Stomach (tissue), 8 donors: ENCODE measurements at regions not wholly inside any gene's neighbourhood (a gene's known extent, or its start where the extent isn't known, plus 50 kb on each side); places are given as distances from the start of the nearest gene placed in this dataset.

ENCODE experiments used
- DNase-seq, 2 donors: peaks; one replicate each; pipeline versions ENCODE4 v3.0.0 to v3.0.0-alpha.2; 2013 to 2019
- H3K27ac ChIP-seq, 5 donors: fragments of 200-600 bp in 4 of 5; sonication (generic) in 4 of 5; one replicate each; pipeline ENCODE4 v1.5.1; 2013 to 2019; ENCODE audit warnings: mild to moderate bottlenecking in 1 of 5, moderate library complexity in 1 of 5
- H3K27me3 ChIP-seq, 3 donors: fragments of 200-600 bp; sonication (generic); one replicate each; pipeline ENCODE4 v1.5.1; 2017 to 2019; ENCODE audit warnings: mixed run types in 1 of 3
- H3K36me3 ChIP-seq, 4 donors: fragments of 200-600 bp; sonication (generic); 1 replicate in 3 of 4; 2 replicates in 1 of 4; pipeline ENCODE4 v1.5.1; 2016 to 2019
- H3K4me1 ChIP-seq, 4 donors: fragments of 200-600 bp; sonication (generic); one replicate each; pipeline ENCODE4 v1.5.1; 2016 to 2019
- H3K4me3 ChIP-seq, 4 donors: fragments of 200-600 bp; sonication (generic) in 3 of 4; one replicate each; pipeline ENCODE4 v1.5.1; 2016 to 2019; ENCODE audit warnings: mild to moderate bottlenecking in 1 of 4
- H3K9me3 ChIP-seq, 4 donors: fragments of 200-600 bp; sonication (generic); one replicate each; pipeline ENCODE4 v1.5.1; 2016 to 2019
- CTCF ChIP-seq, 7 experiments: fragments of 450-650 bp in 4 of 7; fragments of 200-600 bp in 3 of 7; sonication (generic) in 3 of 7; IDR thresholded peaks; one replicate each; pipeline ENCODE4 v1.5.1; 2016 to 2019; ENCODE audit warnings: antibody characterized with exemption in 7 of 7, control low read depth in 2 of 7, mild to moderate bottlenecking in 1 of 7
- EP300 ChIP-seq: sonication (generic); formaldehyde crosslinking; IDR thresholded peaks from one replicate; pipeline ENCODE4 v1.6.1; 2017; ENCODE audit warnings: antibody characterized with exemption
- POLR2A ChIP-seq, 4 donors: fragments of 450-650 bp; IDR thresholded peaks; one replicate each; pipeline ENCODE4 v1.6.1; 2016; ENCODE audit warnings: antibody characterized with exemption in 4 of 4, control low read depth in 2 of 4, mild to moderate bottlenecking in 1 of 4, moderate library complexity in 1 of 4
- POLR2AphosphoS5 ChIP-seq, 3 donors: sonication (generic); formaldehyde crosslinking; IDR thresholded peaks; one replicate each; pipeline ENCODE4 v1.6.1; 2016; ENCODE audit warnings: antibody characterized with exemption in 3 of 3
- WGBS, 5 donors: extraction: QIAGEN DNeasy Blood & Tissue Kit in 3 of 5; methylation state at CpG; one replicate each; pipeline versions ENCODE4 v1.1.5 to v1.1.7; 2013 to 2018; 5-methylcytosine and 5-hydroxymethylcytosine counted together
- intact Hi-C: fragments of 100-400 bp; cut with DNase I; formaldehyde crosslinking; loops from one replicate; pipeline ENCODE4 v1.15.1; 2023; ENCODE audit warnings: low total_unique reads
- donor health status: healthy with polysubstance abuse.
- donor health status: Bipolar disorder and iron deficiency.
- donor health status: healthy.

- intact Hi-C loops: no loop called here
- no peak overlapping the region for H3K27ac ChIP-seq
- H3K27me3 ChIP-seq: no peaks in the 10 kb centered on the region
- no peak for DNase-seq
- TF ChIP-seq POLR2A (IDR thresholded peaks at IDR 0.05): no peak
- H3K4me3 ChIP-seq: no peak overlapping the region
- H3K4me1 ChIP-seq: no peaks in the 10 kb centered on the region
- no peaks in the 10 kb centered on the region for H3K36me3 ChIP-seq
- H3K9me3 ChIP-seq: no peaks in the 10 kb centered on the region
- WGBS, 5 donors: 76 to 82% (median 81%) methylated on average over 6 of the region's 6 CpGs
These were observed 208.3 kb downstream of the TLE1 start for GRCh38 chr9:81480828-81481604.

GRCh38 chr9:81479573-81479972 lies 209.8 kb downstream of the TLE1 start:
- H3K36me3 ChIP-seq: no peaks in the 10 kb centered on the region
- 62 to 79% (median 68%) methylated on average over 2 of the region's 2 CpGs for WGBS, 5 donors
- TF ChIP-seq EP300 (no peak), CTCF (IDR thresholded peaks at IDR 0.05) (no peak), POLR2A (IDR thresholded peaks at IDR 0.05) (no peak), POLR2AphosphoS5 (IDR thresholded peaks at IDR 0.05) (no peak)
- intact Hi-C loops: no loop called here
- no peak for DNase-seq
- no peaks in the 10 kb centered on the region for H3K27me3 ChIP-seq
- H3K4me1 ChIP-seq: no peaks in the 10 kb centered on the region
- H3K27ac ChIP-seq: no peak overlapping the region
- H3K4me3 ChIP-seq: no peak overlapping the region
- H3K9me3 ChIP-seq: no peaks in the 10 kb centered on the region

- H3K4me1 ChIP-seq: peaks cover 0 to 7% (median 0%) of the 10 kb centered on the region in 4 donors
- H3K27ac ChIP-seq: no peak overlapping the region
- TF ChIP-seq POLR2AphosphoS5 (IDR thresholded peaks at IDR 0.05): no peak
- no peak for TF ChIP-seq EP300
- TF ChIP-seq CTCF (IDR thresholded peaks at IDR 0.05): no peak
- no peak for TF ChIP-seq POLR2A (IDR thresholded peaks at IDR 0.05)
- 82 to 90% (median 87%) methylated on average over 2 of the region's 2 CpGs for WGBS, 5 donors
- H3K4me3 ChIP-seq: no peak overlapping the region
- no peaks in the 10 kb centered on the region for H3K9me3 ChIP-seq
- intact Hi-C loops: no loop called here
- DNase-seq: no peak
- no peaks in the 10 kb centered on the region for H3K36me3 ChIP-seq
- no peaks in the 10 kb centered on the region for H3K27me3 ChIP-seq
These were observed 211.7 kb downstream of the TLE1 start for GRCh38 chr9:81477669-81478068.

- no peak for DNase-seq
- Histone ChIP-seq H3K27me3 (no peaks in the 10 kb centered on the region), H3K36me3 (no peaks in the 10 kb centered on the region), H3K4me1 (peaks cover 0 to 8% (median 0%) of the 10 kb centered on the region in 4 donors), H3K9me3 (no peaks in the 10 kb centered on the region), H3K4me3 (no peak overlapping the region), H3K27ac (no peak overlapping the region)
- intact Hi-C loops: no loop called here
- TF ChIP-seq POLR2A (IDR thresholded peaks at IDR 0.05): no peak
- no peak for TF ChIP-seq CTCF (IDR thresholded peaks at IDR 0.05)
- no peak for TF ChIP-seq EP300
- TF ChIP-seq POLR2AphosphoS5 (IDR thresholded peaks at IDR 0.05): no peak
- WGBS, 5 donors: 88 to 93% (median 89%) methylated on average over 6 of the region's 6 CpGs
These were observed 212.4 kb downstream of the TLE1 start for GRCh38 chr9:81476813-81477490.

- peaks cover 0 to 8% (median 0%) of the 10 kb centered on the region in 4 donors for H3K4me1 ChIP-seq
- intact Hi-C loops: no loop called here
- no peaks in the 10 kb centered on the region for H3K27me3 ChIP-seq
- WGBS, 5 donors: 76 to 91% (median 88%) methylated on average over 5 of the region's 5 CpGs
- TF ChIP-seq POLR2A (IDR thresholded peaks at IDR 0.05): no peak
- TF ChIP-seq EP300: no peak
- no peak for TF ChIP-seq POLR2AphosphoS5 (IDR thresholded peaks at IDR 0.05)
- no peak for TF ChIP-seq CTCF (IDR thresholded peaks at IDR 0.05)
- no peak for DNase-seq
- no peaks in the 10 kb centered on the region for H3K36me3 ChIP-seq
- no peaks in the 10 kb centered on the region for H3K9me3 ChIP-seq
- no peak overlapping the region for H3K27ac ChIP-seq
- H3K4me3 ChIP-seq: no peak overlapping the region
These were observed 214.6 kb downstream of the TLE1 start for GRCh38 chr9:81474792-81475191.
